ENCODE measurements at regions not wholly inside any gene's neighbourhood (a gene's known extent, or its start where the extent isn't known, plus 50 kb on each side); places are given as distances from the start of the nearest gene placed in this dataset.

DNA sequence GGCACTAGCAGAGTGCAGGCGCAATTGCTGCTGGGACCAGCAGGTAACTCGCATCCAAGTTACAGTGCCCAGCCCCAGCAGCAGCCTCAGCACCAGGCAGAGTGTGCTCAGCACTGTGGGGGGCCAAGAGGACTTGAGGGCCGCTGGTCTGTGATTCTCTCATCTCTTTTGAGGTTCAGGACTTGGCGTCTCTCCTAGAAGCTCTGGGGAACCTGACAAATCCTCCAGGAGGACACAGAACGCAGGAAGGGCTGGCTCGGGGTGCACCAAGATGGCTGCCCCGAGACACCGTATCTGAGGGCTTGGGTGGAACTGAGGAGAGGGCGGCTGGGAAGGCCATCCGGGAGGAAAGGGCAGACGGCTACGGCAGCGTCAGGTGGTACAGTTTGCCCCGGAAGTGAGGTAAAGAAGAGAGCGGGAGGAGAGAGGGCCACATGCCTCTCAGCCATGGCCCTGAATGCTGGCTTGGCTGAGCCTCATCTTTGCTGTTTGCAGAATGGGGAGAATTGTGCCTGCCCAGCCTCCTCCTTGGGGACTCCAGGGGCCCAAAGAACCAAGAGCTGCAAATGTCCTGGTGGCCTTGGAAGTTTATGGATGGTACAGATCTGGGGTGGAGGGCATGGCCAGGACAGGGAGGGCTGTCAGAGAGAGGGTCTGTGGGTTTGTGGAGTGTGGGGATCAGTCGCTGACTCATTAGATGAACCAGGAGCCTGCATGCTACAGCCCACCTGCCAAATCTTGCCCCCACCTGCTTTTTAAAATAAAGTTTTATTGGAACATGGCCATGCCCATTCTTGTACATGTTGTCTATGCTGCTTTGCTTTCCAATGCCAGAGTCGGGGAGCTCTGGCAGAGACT lies 78.0 kb downstream of the MYEOV start:
- no peaks in the 10 kb centered on the region for H3K36me3 ChIP-seq (ENCODE audit: control insufficient read depth in 2 of 2, extremely low read depth in 1 of 2, insufficient read depth in 2 of 2, low read length in 2 of 2)
- no peaks in the 10 kb centered on the region for H3K27me3 ChIP-seq (ENCODE audit: control insufficient read depth in 2 of 2, insufficient read depth in 2 of 2, low read length in 2 of 2)
- intact Hi-C loops (cut with micrococcal nuclease): no loop called here
- H3K9ac ChIP-seq (replicated peaks; ENCODE audit: extremely low read depth, insufficient read depth, low read length): no peak overlapping the region
- H3K4me2 ChIP-seq (ENCODE audit: insufficient read depth, low read length): no peak overlapping the region
- no peaks in the 10 kb centered on the region for H4K20me1 ChIP-seq (replicated peaks; ENCODE audit: control insufficient read depth, extremely low read depth, insufficient read depth, low read length)
- H2AFZ ChIP-seq (ENCODE audit: low read depth, low read length): no peak overlapping the region
- TF ChIP-seq POLR2A (IDR thresholded peaks at IDR 0.05; ENCODE audit: low read depth, low read length): no peak
- TF ChIP-seq, protein P1, sequence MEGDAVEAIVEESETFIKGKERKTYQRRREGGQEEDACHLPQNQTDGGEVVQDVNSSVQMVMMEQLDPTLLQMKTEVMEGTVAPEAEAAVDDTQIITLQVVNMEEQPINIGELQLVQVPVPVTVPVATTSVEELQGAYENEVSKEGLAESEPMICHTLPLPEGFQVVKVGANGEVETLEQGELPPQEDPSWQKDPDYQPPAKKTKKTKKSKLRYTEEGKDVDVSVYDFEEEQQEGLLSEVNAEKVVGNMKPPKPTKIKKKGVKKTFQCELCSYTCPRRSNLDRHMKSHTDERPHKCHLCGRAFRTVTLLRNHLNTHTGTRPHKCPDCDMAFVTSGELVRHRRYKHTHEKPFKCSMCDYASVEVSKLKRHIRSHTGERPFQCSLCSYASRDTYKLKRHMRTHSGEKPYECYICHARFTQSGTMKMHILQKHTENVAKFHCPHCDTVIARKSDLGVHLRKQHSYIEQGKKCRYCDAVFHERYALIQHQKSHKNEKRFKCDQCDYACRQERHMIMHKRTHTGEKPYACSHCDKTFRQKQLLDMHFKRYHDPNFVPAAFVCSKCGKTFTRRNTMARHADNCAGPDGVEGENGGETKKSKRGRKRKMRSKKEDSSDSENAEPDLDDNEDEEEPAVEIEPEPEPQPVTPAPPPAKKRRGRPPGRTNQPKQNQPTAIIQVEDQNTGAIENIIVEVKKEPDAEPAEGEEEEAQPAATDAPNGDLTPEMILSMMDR (IDR thresholded peaks at IDR 0.05; ENCODE audit: extremely low read depth in 1 of 2, insufficient read depth in 1 of 2, low read depth in 1 of 2, low read length in 2 of 2): no peak
- no peak for TF ChIP-seq JUN (IDR thresholded peaks at IDR 0.05; ENCODE audit: borderline replicate concordance, insufficient read depth, insufficient read length, low read depth)
- TF ChIP-seq, protein P2, sequence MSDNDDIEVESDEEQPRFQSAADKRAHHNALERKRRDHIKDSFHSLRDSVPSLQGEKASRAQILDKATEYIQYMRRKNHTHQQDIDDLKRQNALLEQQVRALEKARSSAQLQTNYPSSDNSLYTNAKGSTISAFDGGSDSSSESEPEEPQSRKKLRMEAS (IDR thresholded peaks at IDR 0.05; ENCODE audit: insufficient read depth, insufficient read length): no peak
- TF ChIP-seq GATA2 (IDR thresholded peaks at IDR 0.05; ENCODE audit: insufficient read depth, insufficient read length, low read depth, low read length): no peak
- no peak for TF ChIP-seq EZH2 (IDR thresholded peaks at IDR 0.05; ENCODE audit: borderline replicate concordance, low read depth, low read length, severe bottlenecking)
- TF ChIP-seq POLR2AphosphoS5 (IDR thresholded peaks at IDR 0.05; ENCODE audit: insufficient read depth, low read depth, low read length): no peak
- TF ChIP-seq FOS (IDR thresholded peaks at IDR 0.05; ENCODE audit: borderline replicate concordance, insufficient read depth, low read length): no peak
- TF ChIP-seq MYC (IDR thresholded peaks at IDR 0.05; ENCODE audit: low read depth, low read length): no peak
- POLR2A ChIA-PET: no interaction called here
- BruUV-seq (replicated peaks): no TSS peak
- dilution Hi-C loops (cut with MboI; ENCODE audit: extremely low pct_ligation_motif_present, low sequenced_read_pairs): no loop called here
- no peak overlapping the region for H3K4me3 ChIP-seq (replicated peaks in 1 of 3; ENCODE audit: insufficient read depth in 1 of 3, low read depth in 1 of 3, low read length in 3 of 3)
- no peaks in the 10 kb centered on the region for H3K9me3 ChIP-seq (replicated peaks; ENCODE audit: control insufficient read depth, insufficient read depth, low read length)
- no peak overlapping the region for H3K27ac ChIP-seq (ENCODE audit: insufficient read depth, low read depth, low read length)
- DNase-seq (ENCODE audit: low read depth, low spot score) (no peak), FAIRE-seq (no peak)
- CTCF ChIA-PET: no interaction called here
- no peaks in the 10 kb centered on the region for H3K9me1 ChIP-seq (replicated peaks; ENCODE audit: control insufficient read depth, extremely low read depth, insufficient read depth, low read length)
- no peaks in the 10 kb centered on the region for H3K79me2 ChIP-seq (ENCODE audit: control insufficient read depth, insufficient read depth, low read length)
- no peaks in the 10 kb centered on the region for H3K4me1 ChIP-seq (ENCODE audit: control insufficient read depth, extremely low read depth, insufficient read depth, low read length)
